ENCODE measurements at regions not wholly inside any gene's neighbourhood (a gene's known extent, or its start where the extent isn't known, plus 50 kb on each side); places are given as distances from the start of the nearest gene placed in this dataset.

DNA sequence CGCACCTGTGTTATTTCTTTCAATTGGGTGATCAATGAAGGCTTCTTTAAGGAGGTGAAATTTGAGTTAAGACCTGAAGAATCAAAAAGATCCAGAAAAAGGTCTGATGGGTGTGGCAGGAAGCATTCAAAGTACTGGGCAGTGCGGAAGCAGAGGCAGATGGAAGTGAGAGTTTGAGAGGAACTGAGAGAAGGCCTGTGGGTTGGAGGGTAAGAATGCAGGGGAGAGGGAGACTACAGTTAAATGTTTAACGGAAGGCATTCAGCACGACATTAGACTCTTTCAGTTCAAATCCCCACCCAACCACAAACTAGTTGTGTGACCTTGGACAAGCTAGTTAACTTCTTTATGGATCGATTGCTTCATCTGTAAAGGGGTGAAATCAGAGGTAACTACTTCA, 50.5 kb upstream of the GCM1 start:
- TF ChIP-seq CTCF (conservative IDR thresholded peaks at IDR 0.05; ENCODE audit: low read length), result no peak
- no peak for TF ChIP-seq EZH2phosphoT487 (IDR thresholded peaks at IDR 0.05; ENCODE audit: borderline replicate concordance)

All from Loucy (cell line).